Midbrain (tissue), 1 donor: ENCODE measurements at regions not wholly inside any gene's neighbourhood (a gene's known extent, or its start where the extent isn't known, plus 50 kb on each side); places are given as distances from the start of the nearest gene placed in this dataset.
"Not testable (repeated sequence)": the region's sequence is repeated elsewhere in the genome, so short reads cannot be mapped to it uniquely, and the experiment has no call there.

ENCODE experiments used
- DNase-seq: peaks from one replicate; lab custom pipeline; 2025; lab: John Stamatoyannopoulos, UW

DNA sequence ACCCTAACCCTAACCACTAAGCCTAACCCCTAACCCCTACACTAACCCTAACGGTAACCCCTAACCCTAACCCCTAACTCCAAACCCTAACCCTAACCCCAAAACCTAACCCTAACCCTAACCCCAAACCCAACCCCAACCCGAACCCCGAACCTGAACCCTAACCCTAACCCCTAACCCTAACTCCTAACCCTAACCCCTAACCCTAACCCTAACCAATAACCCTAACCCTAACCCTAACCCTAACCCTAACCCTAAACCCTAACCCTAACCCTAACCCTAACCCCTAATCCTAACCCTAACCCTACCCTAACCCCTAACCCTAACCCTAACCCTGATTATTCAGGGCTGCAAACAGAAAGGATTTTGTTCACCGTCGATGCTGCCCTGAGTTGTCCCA lies 144.6 kb upstream of the DUSP22 start:
- DNase-seq, result not testable (repeated sequence)

DNA sequence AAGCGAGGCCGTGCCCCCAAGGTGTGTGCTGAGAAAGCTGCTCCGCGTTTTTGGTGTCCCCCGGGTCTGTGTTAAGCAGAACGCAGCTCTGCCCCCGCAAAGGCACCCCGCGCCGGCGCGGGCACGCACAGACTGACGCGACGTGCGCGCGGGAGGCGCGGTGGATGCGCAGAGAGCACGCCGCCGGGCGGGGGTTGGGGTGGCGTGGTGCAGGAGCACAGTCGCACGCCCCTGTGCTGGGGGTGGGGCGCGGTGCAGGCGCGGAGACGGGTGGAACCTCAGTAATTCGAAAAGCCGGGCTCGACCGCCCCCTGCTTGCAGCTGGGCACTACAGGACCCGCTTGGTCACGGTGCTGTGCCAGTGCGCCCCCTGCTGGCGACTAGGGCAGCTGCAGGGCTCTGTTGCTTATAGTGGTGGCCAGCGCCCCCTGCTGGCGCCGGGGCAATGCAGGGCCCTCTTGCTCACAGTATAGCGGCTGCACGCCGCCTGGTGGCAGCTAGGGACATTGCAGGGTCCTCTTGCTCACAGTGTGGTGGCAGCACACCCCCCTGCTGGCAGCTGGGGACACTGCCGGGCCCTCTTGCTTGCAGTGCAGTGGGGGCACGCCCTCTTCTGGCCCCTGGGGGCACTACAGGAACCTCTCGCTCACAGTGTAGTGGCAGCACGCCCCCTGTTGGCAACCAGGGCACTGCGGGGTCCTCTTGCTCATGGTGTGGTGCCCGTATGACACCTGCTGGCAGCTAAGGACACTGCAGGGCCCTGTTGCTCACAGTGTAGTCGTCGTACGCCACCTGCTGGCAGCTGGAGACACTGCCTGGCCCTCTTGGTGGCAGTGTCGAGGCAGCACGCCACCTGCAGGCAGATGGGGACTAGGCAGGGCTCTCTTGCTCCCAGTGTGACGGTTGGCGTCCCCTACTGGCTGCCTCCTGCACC lies 144.0 kb upstream of the DUSP22 start:
- DNase-seq, result not testable (repeated sequence)

GRCh38 chr6:150147-150546 lies 142.1 kb upstream of the DUSP22 start:
- DNase-seq, result not testable (repeated sequence)

DNA sequence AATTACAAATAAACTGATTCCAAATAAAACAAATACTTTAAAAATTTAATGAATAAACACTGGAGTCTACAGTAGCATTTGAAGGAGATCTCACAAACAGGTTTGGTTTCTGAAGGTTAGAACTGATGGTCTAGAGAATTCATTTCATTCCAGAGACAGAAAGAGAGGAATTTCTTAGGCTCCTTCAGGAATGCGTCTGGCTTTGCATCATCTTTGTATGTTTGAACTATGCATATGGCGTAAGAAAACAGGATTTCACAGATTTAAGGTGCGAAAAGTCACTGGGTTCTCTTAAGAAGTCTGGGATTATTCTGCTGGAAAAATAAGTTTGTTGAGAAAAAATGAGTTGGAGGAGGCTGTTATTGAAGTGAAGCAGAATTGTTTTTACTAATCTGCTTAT lies 139.9 kb upstream of the DUSP22 start:
- not testable (repeated sequence) for DNase-seq

DNA sequence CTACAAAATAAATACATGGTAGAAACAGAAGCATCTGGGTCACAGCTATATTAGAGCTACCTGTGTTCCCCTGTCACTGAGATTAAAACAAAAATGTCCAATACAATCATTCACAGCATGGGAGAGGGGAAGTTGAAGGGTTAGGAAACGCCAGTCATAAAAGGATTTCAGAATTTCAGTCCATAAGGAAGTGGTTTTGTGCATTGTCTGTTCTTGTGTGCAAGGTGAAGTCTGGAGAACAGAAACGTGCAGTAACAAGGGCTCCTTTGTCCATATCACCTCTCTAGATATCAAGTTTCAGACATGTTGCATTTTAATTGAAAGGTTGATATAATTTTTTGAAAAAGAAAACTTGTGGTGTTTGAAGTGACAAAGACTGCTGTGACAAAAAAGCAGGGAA lies 139.3 kb upstream of the DUSP22 start:
- DNase-seq, result not testable (repeated sequence)

DNA sequence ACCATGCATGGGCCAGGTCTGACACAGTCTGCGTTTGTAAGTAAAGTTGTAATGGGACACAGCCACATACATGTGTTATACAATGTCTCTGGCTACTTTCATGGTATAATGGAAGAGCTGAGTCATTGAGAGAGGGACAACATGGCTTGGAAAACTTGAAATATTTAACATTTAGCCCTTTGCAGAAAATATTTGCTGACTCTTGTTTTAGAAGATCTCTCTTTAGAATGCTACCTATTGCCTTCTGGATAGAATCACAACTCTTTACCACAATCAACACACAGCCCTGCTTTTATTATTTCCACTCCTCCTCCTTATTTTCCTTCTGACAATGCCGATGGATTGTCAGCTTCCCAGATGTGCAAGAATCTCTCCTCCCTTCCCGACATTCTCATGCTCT lies 138.4 kb upstream of the DUSP22 start:
- DNase-seq, result not testable (repeated sequence)

DNA sequence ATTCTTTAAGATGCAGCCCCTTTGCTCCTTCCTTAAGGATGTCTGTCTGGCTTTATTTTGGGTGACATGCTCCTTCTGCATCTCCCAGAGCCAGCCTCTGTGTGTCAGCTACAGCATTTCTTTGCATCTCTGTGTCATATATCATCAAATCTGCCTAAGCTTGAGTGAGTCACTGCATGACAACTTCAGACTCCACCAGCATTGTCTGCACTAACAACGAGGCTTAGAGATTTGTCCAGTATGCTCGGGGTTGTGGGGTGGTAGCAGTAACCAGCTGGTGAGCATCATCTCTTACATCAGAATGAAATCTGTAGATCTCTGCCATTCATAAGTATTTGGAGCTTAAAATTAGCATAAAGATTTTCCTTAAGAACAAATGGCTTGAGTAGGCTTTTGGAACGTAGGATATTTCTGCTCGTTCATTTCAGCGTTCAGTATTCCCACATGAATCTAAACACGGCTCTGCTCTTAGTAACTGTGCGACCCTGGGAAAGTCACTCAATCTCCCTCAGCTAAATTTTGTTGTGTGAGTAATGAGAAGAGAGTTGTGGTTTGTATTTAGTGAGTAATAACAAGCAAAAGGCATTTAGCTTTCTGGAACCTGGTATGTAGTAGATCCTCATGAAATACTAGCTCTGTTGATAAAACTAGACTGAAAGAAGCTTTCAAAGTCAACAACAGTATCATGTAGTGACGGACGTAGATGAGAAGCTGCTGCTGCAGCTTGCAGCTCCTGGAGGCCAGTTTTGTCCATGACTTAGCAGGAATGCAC lies 137.8 kb upstream of the DUSP22 start:
- DNase-seq, result not testable (repeated sequence)

DNA sequence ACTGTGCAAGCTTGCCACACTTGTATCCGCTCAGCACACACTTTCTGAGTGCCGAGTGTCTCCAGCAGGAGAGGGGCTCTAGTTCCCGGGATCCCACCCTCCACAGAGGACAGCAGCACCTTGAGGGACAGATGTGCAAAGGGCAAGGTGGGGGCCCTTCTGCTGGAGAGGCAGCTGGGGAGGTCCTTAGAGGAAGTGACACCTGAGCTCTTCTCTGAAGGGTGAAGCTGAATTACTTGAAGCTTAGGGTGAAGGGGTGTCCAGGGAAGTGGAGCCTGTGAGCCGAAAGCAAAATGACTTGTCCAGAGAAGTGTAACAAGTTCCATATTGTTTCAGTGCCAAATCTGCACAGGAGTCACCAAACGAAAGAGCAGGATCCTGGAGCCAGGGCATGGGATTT lies 136.3 kb upstream of the DUSP22 start:
- no peak for DNase-seq

- not testable (repeated sequence) for DNase-seq
Measured at GRCh38 chr6:156441-157140, 135.7 kb upstream of the DUSP22 start.

GRCh38 chr6:157176-157575 lies 135.1 kb upstream of the DUSP22 start:
- DNase-seq, result not testable (repeated sequence)

- not testable (repeated sequence) for DNase-seq
Measured at GRCh38 chr6:161657-162056, 130.6 kb upstream of the DUSP22 start.

GRCh38 chr6:164720-165119 lies 127.6 kb upstream of the DUSP22 start:
- no peak for DNase-seq

DNA sequence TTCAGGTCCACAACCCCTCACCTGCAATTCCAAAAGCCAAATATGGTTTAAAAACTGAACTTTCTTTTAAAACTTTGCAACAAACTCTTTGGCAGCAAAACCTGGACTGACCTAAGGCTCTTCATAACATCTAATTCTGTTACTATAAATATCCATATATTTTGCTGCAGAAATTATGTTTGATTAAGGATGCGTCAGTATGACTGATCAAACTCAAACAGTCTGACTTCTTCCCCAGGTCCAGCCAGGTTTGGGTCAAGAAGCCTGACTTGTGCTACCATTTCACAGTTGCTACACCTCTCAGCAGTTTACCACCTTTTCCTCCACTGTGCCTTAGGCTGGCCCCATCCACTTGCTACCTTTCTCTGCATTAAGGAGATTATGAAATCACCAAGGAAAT lies 127.0 kb upstream of the DUSP22 start:
- no peak for DNase-seq

- no peak for DNase-seq
Measured at GRCh38 chr6:165906-166305, 126.4 kb upstream of the DUSP22 start.

GRCh38 chr6:168865-169455 lies 123.3 kb upstream of the DUSP22 start:
- DNase-seq, result peak; percentile 75

GRCh38 chr6:174036-174435 lies 118.3 kb upstream of the DUSP22 start:
- DNase-seq, result no peak

GRCh38 chr6:175680-176079 lies 116.6 kb upstream of the DUSP22 start:
- DNase-seq, result no peak

- DNase-seq, result no peak
Measured at GRCh38 chr6:176766-177165, 115.5 kb upstream of the DUSP22 start.

DNA sequence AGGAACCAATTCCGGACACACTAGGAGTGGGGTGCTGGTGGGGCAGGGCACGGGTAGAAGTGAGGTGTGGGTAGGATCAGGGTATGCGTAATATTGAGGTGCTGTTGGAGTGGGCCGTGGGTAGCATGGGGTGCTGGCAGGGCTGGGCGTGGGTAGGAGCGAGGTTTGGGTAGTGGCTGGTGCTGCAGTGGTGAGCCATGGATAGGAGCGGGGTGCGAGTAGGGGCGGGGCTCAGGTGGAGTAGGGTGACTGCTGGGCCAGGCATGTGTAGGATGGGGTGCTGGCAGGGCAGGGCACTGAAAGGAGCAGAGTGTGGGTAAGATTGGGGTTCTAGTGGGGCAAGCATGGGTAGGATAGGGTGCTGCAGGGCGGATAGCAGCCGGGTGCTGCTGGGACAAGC lies 114.2 kb upstream of the DUSP22 start:
- DNase-seq, result no peak

DNA sequence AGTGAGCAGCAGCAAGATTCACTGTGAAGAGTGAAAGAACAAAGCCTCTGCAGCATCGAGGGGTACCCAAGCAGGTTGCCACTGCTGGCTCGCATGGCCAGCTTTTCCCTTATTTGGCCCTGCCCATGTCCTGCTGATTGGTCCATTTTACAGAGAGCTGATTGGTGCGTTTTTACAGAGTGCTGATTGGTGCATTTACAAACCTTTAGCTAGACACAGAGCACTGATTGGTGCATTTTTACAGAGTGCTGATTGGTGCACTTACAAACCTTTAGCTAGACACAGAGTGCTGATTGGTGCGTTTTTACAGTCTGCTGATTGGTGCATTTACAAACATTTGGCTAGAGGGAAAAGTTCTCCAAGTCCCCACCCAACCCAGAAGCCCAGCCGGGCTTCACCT lies 113.4 kb upstream of the DUSP22 start:
- not testable (repeated sequence) for DNase-seq

- no peak for DNase-seq
Measured at GRCh38 chr6:179340-179950, 112.8 kb upstream of the DUSP22 start.
